ENCODE measurements at regions not wholly inside any gene's neighbourhood (a gene's known extent, or its start where the extent isn't known, plus 50 kb on each side); places are given as distances from the start of the nearest gene placed in this dataset.

GRCh38 chr6:96675597-96675996 is 112.7 kb downstream of the FHL5 start:
- intact Hi-C loops (cut with DNase I) = no loop called here
- ATAC-seq (no peak), DNase-seq (no peak)
- H3K4me1 ChIP-seq = no peaks in the 10 kb centered on the region
- WGBS, 4 donors = 39 to 72% (median 68%) methylated on average over 1 of the region's 1 CpG
- H3K9me3 ChIP-seq = peaks cover 0 to 5% (median 0%) of the 10 kb centered on the region in 12 donors
- no peak for TF ChIP-seq POLR2A (IDR thresholded peaks at IDR 0.05)
- TF ChIP-seq, protein P1, sequence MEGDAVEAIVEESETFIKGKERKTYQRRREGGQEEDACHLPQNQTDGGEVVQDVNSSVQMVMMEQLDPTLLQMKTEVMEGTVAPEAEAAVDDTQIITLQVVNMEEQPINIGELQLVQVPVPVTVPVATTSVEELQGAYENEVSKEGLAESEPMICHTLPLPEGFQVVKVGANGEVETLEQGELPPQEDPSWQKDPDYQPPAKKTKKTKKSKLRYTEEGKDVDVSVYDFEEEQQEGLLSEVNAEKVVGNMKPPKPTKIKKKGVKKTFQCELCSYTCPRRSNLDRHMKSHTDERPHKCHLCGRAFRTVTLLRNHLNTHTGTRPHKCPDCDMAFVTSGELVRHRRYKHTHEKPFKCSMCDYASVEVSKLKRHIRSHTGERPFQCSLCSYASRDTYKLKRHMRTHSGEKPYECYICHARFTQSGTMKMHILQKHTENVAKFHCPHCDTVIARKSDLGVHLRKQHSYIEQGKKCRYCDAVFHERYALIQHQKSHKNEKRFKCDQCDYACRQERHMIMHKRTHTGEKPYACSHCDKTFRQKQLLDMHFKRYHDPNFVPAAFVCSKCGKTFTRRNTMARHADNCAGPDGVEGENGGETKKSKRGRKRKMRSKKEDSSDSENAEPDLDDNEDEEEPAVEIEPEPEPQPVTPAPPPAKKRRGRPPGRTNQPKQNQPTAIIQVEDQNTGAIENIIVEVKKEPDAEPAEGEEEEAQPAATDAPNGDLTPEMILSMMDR (IDR thresholded peaks at IDR 0.05) = no peak
- no peak overlapping the region for H3K4me3 ChIP-seq
- H3K27me3 ChIP-seq = no peaks in the 10 kb centered on the region
- no peak overlapping the region for H3K27ac ChIP-seq
- H3K36me3 ChIP-seq = no peaks in the 10 kb centered on the region
